ENCODE measurements at regions not wholly inside any gene's neighbourhood (a gene's known extent, or its start where the extent isn't known, plus 50 kb on each side); places are given as distances from the start of the nearest gene placed in this dataset.

GRCh38 chr6:67887747-67888545 is 747.1 kb upstream of the ADGRB3 start:
- no peak overlapping the region for H2AFZ ChIP-seq
- no peak for TF ChIP-seq EZH2 (IDR thresholded peaks at IDR 0.05; ENCODE audit: low read depth)
- TF ChIP-seq, protein P1, sequence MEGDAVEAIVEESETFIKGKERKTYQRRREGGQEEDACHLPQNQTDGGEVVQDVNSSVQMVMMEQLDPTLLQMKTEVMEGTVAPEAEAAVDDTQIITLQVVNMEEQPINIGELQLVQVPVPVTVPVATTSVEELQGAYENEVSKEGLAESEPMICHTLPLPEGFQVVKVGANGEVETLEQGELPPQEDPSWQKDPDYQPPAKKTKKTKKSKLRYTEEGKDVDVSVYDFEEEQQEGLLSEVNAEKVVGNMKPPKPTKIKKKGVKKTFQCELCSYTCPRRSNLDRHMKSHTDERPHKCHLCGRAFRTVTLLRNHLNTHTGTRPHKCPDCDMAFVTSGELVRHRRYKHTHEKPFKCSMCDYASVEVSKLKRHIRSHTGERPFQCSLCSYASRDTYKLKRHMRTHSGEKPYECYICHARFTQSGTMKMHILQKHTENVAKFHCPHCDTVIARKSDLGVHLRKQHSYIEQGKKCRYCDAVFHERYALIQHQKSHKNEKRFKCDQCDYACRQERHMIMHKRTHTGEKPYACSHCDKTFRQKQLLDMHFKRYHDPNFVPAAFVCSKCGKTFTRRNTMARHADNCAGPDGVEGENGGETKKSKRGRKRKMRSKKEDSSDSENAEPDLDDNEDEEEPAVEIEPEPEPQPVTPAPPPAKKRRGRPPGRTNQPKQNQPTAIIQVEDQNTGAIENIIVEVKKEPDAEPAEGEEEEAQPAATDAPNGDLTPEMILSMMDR (conservative IDR thresholded peaks at IDR 0.05), result no peak
- no peaks in the 10 kb centered on the region for H3K36me3 ChIP-seq (ENCODE audit: low read depth)
- H3K27me3 ChIP-seq (ENCODE audit: insufficient read depth, low read depth), result no peaks in the 10 kb centered on the region
- no peak overlapping the region for H3K27ac ChIP-seq
- no peak overlapping the region for H3K4me2 ChIP-seq
- ChIA-PET CTCF (no interaction called here), POLR2A (ENCODE audit: unreplicated experiment) (no interaction called here)
- no TSS peak for BruUV-seq (replicated peaks)
- H3K79me2 ChIP-seq (ENCODE audit: low read depth), result no peaks in the 10 kb centered on the region
- H4K20me1 ChIP-seq (ENCODE audit: insufficient read depth), result no peaks in the 10 kb centered on the region
- no peaks in the 10 kb centered on the region for H3K9me3 ChIP-seq (ENCODE audit: insufficient read depth, low read depth)
- DNase-seq, result no peak
- H3K4me3 ChIP-seq, result no peak overlapping the region
- H3K4me1 ChIP-seq (replicated peaks; ENCODE audit: insufficient read depth), result no peaks in the 10 kb centered on the region
- intact Hi-C loops (cut with micrococcal nuclease; ENCODE audit: unreplicated experiment), result no loop called here
- no peaks in the 10 kb centered on the region for H3F3A ChIP-seq (ENCODE audit: insufficient read depth, low read depth)
- no peaks in the 10 kb centered on the region for H3K9me2 ChIP-seq (ENCODE audit: insufficient read depth)

GRCh38 chr6:67887419-67887746 is 747.7 kb upstream of the ADGRB3 start:
- intact Hi-C loops (cut with micrococcal nuclease; ENCODE audit: unreplicated experiment), result no loop called here
- BruUV-seq (replicated peaks), result no TSS peak
- no peaks in the 10 kb centered on the region for H3F3A ChIP-seq (ENCODE audit: insufficient read depth, low read depth)

GRCh38 chr6:67886840-67887292 is 748.2 kb upstream of the ADGRB3 start:
- H3K4me3 ChIP-seq, result no peak overlapping the region
- H3K9me2 ChIP-seq (ENCODE audit: insufficient read depth), result no peaks in the 10 kb centered on the region
- no peaks in the 10 kb centered on the region for H3K9me3 ChIP-seq (ENCODE audit: insufficient read depth, low read depth)
- H3K27ac ChIP-seq, result no peak overlapping the region
- no peaks in the 10 kb centered on the region for H3K36me3 ChIP-seq (ENCODE audit: low read depth)
- no peaks in the 10 kb centered on the region for H3K4me1 ChIP-seq (replicated peaks; ENCODE audit: insufficient read depth)
- no TSS peak for BruUV-seq (replicated peaks)
- intact Hi-C loops (cut with micrococcal nuclease; ENCODE audit: unreplicated experiment), result no loop called here
- H3F3A ChIP-seq (ENCODE audit: insufficient read depth, low read depth), result no peaks in the 10 kb centered on the region
- no peak overlapping the region for H3K4me2 ChIP-seq
- no peaks in the 10 kb centered on the region for H4K20me1 ChIP-seq (ENCODE audit: insufficient read depth)
- ChIA-PET CTCF (no interaction called here), POLR2A (ENCODE audit: unreplicated experiment) (no interaction called here)
- no peak for DNase-seq
- no peaks in the 10 kb centered on the region for H3K79me2 ChIP-seq (ENCODE audit: low read depth)
- no peak overlapping the region for H2AFZ ChIP-seq
- no peak for TF ChIP-seq EZH2 (IDR thresholded peaks at IDR 0.05; ENCODE audit: low read depth)
- TF ChIP-seq, protein P1 (conservative IDR thresholded peaks at IDR 0.05), result no peak
- no peaks in the 10 kb centered on the region for H3K27me3 ChIP-seq (ENCODE audit: insufficient read depth, low read depth)

More at GRCh38 chr6:67887419-67887746, 747.7 kb upstream of the ADGRB3 start:
- ChIA-PET CTCF (no interaction called here), POLR2A (ENCODE audit: unreplicated experiment) (no interaction called here)
- Histone ChIP-seq H3K9me2 (ENCODE audit: insufficient read depth) (no peaks in the 10 kb centered on the region), H3K27me3 (ENCODE audit: insufficient read depth, low read depth) (no peaks in the 10 kb centered on the region), H3K4me3 (no peak overlapping the region), H4K20me1 (ENCODE audit: insufficient read depth) (no peaks in the 10 kb centered on the region), H2AFZ (no peak overlapping the region), H3K79me2 (ENCODE audit: low read depth) (no peaks in the 10 kb centered on the region), H3K9me3 (ENCODE audit: insufficient read depth, low read depth) (no peaks in the 10 kb centered on the region), H3K36me3 (ENCODE audit: low read depth) (no peaks in the 10 kb centered on the region), H3K4me1 (replicated peaks; ENCODE audit: insufficient read depth) (no peaks in the 10 kb centered on the region), H3K4me2 (no peak overlapping the region), H3K27ac (no peak overlapping the region)
- no peak for TF ChIP-seq EZH2 (IDR thresholded peaks at IDR 0.05; ENCODE audit: low read depth)
- TF ChIP-seq, protein P1 (conservative IDR thresholded peaks at IDR 0.05), result no peak
- DNase-seq, result no peak

All from PC-9 (cell line).